ENCODE measurements at regions not wholly inside any gene's neighbourhood (a gene's known extent, or its start where the extent isn't known, plus 50 kb on each side); places are given as distances from the start of the nearest gene placed in this dataset.

GRCh38 chr5:93151896-93152295, 429.1 kb downstream of the NR2F1-AS1 start:
- TF ChIP-seq, protein P1, sequence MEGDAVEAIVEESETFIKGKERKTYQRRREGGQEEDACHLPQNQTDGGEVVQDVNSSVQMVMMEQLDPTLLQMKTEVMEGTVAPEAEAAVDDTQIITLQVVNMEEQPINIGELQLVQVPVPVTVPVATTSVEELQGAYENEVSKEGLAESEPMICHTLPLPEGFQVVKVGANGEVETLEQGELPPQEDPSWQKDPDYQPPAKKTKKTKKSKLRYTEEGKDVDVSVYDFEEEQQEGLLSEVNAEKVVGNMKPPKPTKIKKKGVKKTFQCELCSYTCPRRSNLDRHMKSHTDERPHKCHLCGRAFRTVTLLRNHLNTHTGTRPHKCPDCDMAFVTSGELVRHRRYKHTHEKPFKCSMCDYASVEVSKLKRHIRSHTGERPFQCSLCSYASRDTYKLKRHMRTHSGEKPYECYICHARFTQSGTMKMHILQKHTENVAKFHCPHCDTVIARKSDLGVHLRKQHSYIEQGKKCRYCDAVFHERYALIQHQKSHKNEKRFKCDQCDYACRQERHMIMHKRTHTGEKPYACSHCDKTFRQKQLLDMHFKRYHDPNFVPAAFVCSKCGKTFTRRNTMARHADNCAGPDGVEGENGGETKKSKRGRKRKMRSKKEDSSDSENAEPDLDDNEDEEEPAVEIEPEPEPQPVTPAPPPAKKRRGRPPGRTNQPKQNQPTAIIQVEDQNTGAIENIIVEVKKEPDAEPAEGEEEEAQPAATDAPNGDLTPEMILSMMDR (IDR thresholded peaks at IDR 0.05), result no peak
- TF ChIP-seq EZH2 (IDR thresholded peaks at IDR 0.05; ENCODE audit: borderline replicate concordance, insufficient read depth, low read depth, low read length, poor library complexity, severe bottlenecking), result no peak

Measured in B cell (primary cell).